Right renal pelvis (tissue), 4 donors: ENCODE measurements at regions not wholly inside any gene's neighbourhood (a gene's known extent, or its start where the extent isn't known, plus 50 kb on each side); places are given as distances from the start of the nearest gene placed in this dataset.
"Not testable (repeated sequence)": the region's sequence is repeated elsewhere in the genome, so short reads cannot be mapped to it uniquely, and the experiment has no call there.

ENCODE experiments used
- DNase-seq, 4 donors: peaks; one replicate each; pipeline ENCODE4 v3.0.0-alpha.2; 2013; ENCODE audit warnings: low read depth in 4 of 4, low spot score in 3 of 4, missing footprints in 1 of 4

GRCh38 chr9:101897196-101897595, 158.7 kb upstream of the GRIN3A start:
- DNase-seq, result no peak

DNA sequence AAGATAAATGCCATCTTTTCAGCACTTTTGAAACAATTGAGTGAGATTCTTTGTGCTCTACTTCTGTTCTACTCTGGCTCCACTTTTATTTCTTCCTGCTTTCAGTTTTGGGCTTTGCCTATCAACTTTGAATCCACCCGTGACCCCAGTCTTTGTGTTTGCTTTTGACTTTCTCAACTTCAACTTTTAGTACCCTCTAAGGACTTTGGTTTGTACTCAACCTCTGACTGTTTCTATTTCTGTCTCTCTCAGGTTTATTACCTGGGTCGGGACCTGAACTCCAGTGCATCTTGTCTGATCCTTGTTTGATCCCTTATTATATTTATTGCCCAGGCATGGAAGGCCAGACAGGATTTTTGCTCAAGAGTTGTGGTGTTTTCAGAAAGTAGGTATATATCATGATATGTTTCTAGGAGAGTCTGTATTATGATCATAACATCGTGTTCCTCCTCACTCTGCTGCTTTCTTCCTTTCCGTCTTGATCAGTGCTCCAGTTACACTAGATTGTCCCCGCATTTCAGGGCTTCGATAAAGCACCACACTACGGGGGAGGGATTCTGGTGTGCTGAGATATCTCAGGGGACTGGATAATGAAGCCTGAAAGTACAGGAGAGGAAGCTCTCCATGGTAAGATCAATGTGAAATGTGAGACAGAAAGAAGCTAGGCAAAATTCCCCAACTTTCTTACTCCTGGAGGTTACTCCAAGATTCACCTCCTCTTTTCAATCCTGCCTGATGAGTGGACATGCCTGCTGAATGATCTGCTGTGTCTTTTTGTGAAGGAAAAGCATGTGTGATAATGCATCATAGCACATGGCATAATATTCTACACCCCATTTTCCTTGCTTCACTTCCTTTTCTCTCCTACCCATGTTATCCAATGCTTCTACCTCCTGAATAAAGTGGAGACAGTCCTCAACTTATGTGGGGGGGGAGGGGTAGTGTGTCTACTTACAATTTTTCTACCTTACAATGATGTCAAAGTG, 155.5 kb upstream of the GRIN3A start:
- peak in 1 of 4 donors; percentile 7 for DNase-seq

DNA sequence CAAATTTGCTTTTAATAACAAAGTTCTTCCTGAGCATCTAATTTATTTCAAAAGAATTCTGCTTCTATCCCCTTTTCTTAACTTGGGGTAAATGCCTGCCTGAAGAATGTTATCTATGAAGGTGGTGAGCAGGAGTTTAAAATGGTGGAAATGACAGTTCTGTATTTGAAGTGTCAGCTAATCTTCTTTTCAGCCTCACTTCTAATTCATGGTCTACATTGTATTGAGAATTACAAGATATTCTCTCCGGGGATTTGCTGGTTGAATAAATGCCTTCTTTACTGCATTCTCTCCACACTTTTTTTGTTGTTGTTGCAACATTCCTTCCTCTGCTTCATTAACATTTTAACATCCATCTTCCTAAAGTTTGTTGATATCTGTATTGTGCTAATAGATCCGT, 143.1 kb upstream of the GRIN3A start:
- no peak for DNase-seq

GRCh38 chr9:101880846-101881245, 142.4 kb upstream of the GRIN3A start:
- DNase-seq, result no peak

DNA sequence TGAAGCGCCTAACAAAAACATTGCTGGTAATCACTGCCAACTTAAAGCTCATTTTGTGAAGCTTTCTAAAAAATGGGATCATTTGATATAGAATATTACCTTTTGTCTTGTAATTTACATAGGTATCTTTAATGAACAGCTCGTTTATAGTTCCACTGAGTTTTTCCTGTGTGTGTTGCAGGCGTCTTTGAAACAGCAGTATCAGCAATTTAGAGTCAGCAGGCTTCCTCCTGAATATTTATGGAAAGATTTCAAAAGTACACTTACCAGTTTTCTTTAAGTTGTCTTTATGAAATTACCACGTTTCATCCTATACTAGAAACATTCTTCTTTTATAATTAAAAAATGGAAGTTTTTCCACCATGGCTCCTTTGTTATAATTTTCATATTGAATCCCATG, 140.3 kb upstream of the GRIN3A start:
- DNase-seq, result no peak

DNA sequence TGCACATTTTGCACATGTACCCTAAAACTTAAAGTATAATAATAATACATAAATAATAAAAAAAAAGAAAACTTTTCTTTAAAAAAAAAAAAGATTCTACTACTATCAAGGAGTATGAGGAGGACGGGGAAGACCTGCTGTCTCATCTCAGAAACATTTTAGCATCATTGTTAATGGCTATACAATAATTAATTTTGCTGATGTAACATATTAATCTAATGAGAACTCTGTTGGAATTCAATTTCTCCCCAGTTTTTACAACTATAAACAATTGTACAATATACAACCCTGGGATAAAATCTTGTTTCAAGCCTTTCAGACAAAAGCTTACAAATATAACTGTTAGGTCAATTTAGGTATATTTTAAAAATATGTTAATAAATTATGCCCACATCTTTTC, 139.0 kb upstream of the GRIN3A start:
- no peak for DNase-seq

GRCh38 chr9:101861472-101861871, 123.0 kb upstream of the GRIN3A start:
- DNase-seq, result no peak

GRCh38 chr9:101860920-101861319, 122.5 kb upstream of the GRIN3A start:
- DNase-seq, result no peak

DNA sequence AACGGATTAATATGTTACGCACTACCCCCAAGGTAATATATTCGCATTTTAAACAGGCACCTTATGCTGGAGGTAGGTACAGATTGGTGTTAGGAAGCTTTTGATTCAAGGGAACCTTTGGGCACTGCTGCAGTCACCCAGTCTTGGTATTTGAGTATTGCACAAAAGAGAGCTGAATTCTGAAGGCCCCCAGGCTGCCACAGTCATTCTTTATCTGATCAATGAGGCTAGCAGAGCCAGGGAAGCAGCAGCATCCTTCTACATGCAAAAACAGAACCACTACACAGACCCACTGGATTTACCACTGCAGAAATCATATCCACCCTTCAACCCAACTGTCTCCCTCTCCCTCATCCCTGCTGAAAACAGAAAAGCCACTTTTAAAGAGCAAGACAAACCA, 121.2 kb upstream of the GRIN3A start:
- DNase-seq, result no peak

- no peak for DNase-seq
These were observed 119.6 kb upstream of the GRIN3A start for GRCh38 chr9:101858026-101858425.

GRCh38 chr9:101849102-101849707, 110.8 kb upstream of the GRIN3A start:
- DNase-seq, result no peak

- DNase-seq, result peak; percentile 27 to 56 (median 38)
These were observed 110.1 kb upstream of the GRIN3A start for GRCh38 chr9:101848485-101848919.

DNA sequence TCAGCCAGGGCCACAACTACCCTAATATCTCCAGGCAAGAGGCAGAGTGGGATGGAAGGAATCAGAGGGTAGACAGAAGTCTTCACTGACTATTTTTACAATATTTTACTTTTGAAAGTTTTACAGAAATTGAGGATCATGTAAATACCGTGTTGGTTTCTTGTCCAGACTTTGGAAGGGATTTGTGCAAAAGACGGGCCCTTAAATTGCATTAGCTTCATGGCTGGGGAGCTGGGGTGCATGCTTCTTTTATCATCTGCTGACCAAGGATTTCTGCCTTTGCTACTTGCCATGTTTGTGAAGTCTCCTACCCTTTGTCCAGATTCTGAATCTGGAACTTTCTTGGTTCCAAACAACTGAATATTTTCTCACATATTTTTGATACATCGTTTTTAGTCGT, 107.7 kb upstream of the GRIN3A start:
- DNase-seq, result no peak

- DNase-seq, result no peak
These were observed 102.3 kb upstream of the GRIN3A start for GRCh38 chr9:101840694-101841188.

DNA sequence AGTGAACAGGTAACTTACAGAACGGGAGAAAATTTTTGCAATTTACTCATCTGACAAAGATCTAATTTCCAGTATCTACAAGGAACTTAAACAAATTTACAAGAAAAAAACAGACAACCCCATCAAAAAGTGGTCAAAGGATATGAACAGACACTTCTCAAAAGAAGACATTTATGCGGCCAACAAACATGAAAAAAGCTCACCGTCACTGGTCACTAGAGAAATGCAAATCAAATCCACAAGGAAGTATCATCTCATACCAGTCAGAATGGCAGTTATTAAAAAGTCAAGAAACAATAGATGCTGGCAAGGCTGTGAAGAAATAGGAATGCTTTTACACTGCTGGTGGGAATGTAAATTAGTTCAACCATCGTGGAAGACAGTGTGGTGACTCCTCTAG, 100.5 kb upstream of the GRIN3A start:
- DNase-seq, result not testable (repeated sequence)

- DNase-seq, result no peak
These were observed 97.6 kb upstream of the GRIN3A start for GRCh38 chr9:101836021-101836420.

DNA sequence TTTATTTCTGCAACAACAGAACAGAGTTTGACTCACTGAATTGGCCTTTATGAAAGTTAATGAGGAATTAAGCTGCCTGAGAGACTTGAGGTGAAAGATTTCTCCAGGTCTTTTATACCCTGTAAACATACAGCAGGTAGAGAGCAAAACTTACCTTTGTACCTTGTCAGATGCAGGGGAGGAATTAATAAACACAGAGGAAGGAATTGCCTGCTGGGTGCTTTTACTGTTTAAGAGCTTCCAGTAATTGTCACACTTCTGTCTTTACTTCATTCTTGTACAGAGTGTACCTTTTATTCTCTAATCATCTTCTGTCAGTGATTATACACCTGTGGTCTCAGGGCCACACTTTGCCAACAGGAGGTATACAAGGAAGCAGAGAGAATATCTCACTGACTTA, 94.0 kb upstream of the GRIN3A start:
- DNase-seq, result no peak

DNA sequence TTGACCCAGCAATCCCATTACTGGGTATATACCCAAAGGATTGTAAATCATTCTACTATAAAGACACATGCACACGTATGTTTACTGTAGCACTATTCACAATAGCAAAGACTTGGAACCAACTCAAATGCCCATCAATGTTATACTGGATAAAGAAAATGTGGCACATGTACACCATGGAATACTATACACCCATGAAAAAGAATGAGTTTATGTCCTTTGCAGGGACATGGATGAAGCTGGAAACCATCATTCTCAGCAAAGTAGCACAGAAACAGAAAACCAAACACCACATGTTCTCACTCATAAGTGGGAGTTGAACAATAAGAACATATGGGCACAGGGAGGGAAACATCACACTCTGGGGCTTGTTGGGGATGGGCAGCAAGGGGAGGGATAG, 83.0 kb upstream of the GRIN3A start:
- not testable (repeated sequence) for DNase-seq

DNA sequence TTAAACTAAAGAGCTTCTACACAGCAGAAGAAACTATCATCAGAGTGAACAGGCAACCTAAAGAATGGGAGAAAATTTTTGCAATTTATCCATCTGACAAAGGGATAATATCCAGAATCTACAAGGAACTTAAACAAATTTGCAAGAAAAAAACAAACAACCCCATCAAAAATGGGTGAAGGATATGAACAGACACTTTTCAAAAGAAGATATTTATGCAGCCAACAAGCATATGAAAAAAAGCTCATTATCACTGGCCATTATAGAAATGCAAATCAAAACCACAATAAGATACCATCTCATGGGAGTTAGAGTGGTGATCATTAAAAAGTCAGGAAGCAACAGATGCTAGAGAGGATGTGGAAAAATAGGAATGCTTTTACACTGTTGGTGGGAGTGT, 82.5 kb upstream of the GRIN3A start:
- not testable (repeated sequence) for DNase-seq

DNA sequence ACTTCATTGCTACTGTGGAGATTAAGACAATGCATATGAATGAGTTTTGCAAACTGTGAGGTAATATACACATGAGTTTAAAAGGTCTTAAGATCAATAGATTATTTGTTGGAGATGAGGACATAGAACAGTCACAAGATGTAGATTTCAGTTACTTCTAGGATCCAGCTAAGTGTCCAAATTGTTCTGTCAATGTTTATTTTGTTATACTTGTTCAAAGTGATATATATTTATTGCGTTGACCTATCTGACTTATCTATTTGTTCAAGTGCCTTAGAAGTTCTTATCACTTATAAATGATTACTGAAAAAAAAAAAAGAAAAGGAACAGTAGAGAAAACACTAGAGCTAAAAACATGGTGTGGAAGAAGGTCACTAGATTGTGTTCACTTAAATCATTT, 75.6 kb upstream of the GRIN3A start:
- no peak for DNase-seq

DNA sequence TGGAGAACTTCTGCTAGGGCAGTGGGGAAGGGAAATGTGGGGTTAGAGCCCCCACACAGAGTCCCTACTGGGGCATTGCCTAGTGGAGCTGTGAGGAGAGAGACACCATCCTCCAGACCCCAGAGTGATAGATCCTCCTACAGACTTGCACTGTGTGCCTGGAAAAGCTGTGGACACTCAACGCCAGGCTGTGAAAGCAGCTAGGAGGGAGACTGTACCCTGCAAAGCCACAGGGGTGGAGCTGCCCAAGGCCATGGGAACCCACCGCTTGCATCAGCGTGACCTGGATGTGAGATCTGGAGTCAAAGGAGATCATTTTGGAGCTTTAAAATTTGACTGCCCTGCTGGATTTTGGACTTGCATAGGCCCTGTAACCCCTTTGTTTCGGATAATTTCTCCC, 69.4 kb upstream of the GRIN3A start:
- not testable (repeated sequence) for DNase-seq

DNA sequence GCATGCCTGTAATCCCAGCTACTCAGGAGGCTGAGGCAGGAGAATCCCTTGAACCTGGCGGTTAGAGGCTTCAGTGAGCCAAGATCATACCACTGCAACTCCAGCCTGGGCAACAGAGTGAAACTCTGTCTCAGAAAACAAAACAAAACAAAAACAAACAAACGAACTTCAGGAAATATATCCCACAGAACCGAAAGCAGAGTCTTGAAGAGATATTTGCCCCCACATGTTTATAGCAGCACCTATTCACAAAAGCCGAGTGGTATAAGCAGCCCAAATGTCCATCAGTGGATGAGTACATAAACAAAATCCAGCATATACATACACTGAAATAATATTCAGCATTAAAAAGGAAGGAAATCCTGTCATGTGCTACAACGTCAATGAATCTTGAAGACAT, 57.6 kb upstream of the GRIN3A start:
- no peak for DNase-seq
